Suprapubic skin (tissue), 3 donors: ENCODE measurements at regions not wholly inside any gene's neighbourhood (a gene's known extent, or its start where the extent isn't known, plus 50 kb on each side); places are given as distances from the start of the nearest gene placed in this dataset.

ENCODE experiments used
- EP300 ChIP-seq: sonication (generic); formaldehyde crosslinking; IDR thresholded peaks from one replicate; pipeline ENCODE4 v1.6.1; 2017; ENCODE audit warnings: antibody characterized with exemption
- POLR2A ChIP-seq, 2 donors: fragments of 450-650 bp; IDR thresholded peaks; one replicate each; pipeline ENCODE4 v1.6.1; 2017; ENCODE audit warnings: antibody characterized with exemption in 2 of 2, mild to moderate bottlenecking in 2 of 2, moderate library complexity in 2 of 2
- TF ChIP-seq, protein P1 (sequence below), 2 donors: fragments of 200-600 bp in 1 of 2; fragments of 450-650 bp in 1 of 2; sonication (generic) in 1 of 2; IDR thresholded peaks; one replicate each; pipeline ENCODE4 v1.5.1; 2016 to 2019; ENCODE audit warnings: antibody characterized with exemption in 2 of 2, mild to moderate bottlenecking in 1 of 2, moderate library complexity in 1 of 2

DNA sequence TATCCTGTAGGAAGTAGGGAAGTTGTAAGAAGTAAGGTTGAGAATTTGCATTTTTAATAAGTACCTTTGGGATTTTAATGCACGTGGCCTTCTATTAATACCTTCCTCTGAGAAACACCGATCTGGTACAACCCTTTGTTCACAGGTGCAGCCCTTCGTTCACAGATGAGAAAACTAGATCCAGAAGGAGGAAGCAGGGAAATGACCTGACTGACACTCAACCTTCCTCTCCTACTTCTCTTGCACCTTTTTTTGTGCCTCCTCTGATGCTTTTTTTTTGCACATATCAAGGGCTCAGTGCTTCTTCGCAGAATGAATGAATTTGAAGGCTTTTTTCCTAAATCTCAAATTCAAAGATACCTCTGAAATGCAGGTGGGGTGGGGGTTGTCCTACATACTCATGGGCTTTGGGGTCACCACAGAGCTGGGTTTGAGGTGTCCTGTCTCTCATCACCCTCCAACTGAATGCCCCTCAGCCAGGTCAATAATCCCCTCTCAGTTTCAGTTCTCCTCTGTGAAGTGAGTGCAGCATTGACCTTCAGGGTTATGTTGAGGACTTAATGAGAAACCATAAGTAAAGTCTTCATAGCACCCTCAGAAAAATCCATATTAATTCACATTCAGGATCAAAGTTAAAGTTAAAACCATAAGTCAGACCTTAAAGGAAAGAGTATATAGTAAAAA is 161.5 kb upstream of the CTNNB1 start:
- TF ChIP-seq, protein P1, sequence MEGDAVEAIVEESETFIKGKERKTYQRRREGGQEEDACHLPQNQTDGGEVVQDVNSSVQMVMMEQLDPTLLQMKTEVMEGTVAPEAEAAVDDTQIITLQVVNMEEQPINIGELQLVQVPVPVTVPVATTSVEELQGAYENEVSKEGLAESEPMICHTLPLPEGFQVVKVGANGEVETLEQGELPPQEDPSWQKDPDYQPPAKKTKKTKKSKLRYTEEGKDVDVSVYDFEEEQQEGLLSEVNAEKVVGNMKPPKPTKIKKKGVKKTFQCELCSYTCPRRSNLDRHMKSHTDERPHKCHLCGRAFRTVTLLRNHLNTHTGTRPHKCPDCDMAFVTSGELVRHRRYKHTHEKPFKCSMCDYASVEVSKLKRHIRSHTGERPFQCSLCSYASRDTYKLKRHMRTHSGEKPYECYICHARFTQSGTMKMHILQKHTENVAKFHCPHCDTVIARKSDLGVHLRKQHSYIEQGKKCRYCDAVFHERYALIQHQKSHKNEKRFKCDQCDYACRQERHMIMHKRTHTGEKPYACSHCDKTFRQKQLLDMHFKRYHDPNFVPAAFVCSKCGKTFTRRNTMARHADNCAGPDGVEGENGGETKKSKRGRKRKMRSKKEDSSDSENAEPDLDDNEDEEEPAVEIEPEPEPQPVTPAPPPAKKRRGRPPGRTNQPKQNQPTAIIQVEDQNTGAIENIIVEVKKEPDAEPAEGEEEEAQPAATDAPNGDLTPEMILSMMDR (IDR thresholded peaks at IDR 0.05), result no peak
- TF ChIP-seq POLR2A (IDR thresholded peaks at IDR 0.05) (no peak), EP300 (no peak)
